Neural cell (in vitro differentiated cells): ENCODE measurements at regions not wholly inside any gene's neighbourhood (a gene's known extent, or its start where the extent isn't known, plus 50 kb on each side); places are given as distances from the start of the nearest gene placed in this dataset.

Experiments used
- H2AFZ ChIP-seq: fragments of 200-600, 300-800 bp; sonication (generic), shearing (Covaris generic); 2 replicates; pipeline ENCODE4 v1.6.0; 2014; ENCODE audit warnings: low read depth, mild to moderate bottlenecking, antibody characterized with exemption, low read length, moderate library complexity
- H3F3A ChIP-seq: fragments of 200-600 bp; shearing (Covaris generic); 2 replicates; pipeline ENCODE4 v1.6.1; 2016; ENCODE audit warnings: mild to moderate bottlenecking, moderate library complexity, mixed read lengths, antibody characterized with exemption, low read length; ENCODE audit not compliant: insufficient read depth, poor library complexity, severe bottlenecking
- H3K27ac ChIP-seq: fragments of 200-600, 300-800 bp; sonication (generic), shearing (Covaris generic); 2 replicates; pipeline ENCODE4 v1.5.1; 2014; ENCODE audit warnings: mild to moderate bottlenecking, low read length, moderate library complexity
- H3K27me3 ChIP-seq: fragments of 300-800, 200-600 bp; sonication (generic), shearing (Covaris generic); 2 replicates; pipeline ENCODE4 v1.6.0; 2014; ENCODE audit warnings: mild to moderate bottlenecking, low read depth, low read length, moderate library complexity; ENCODE audit not compliant: insufficient read depth
- H3K36me3 ChIP-seq: fragments of 300-800, 200-600 bp; sonication (generic), shearing (Covaris generic); 2 replicates; pipeline ENCODE4 v1.5.1; 2014; ENCODE audit warnings: mild to moderate bottlenecking, antibody characterized with exemption, low read length, moderate library complexity; ENCODE audit not compliant: insufficient read depth
- H3K4me2 ChIP-seq: fragments of 300-800, 200-600 bp; sonication (generic), shearing (Covaris generic); 2 replicates; pipeline ENCODE4 v1.6.0; 2014; ENCODE audit warnings: mild to moderate bottlenecking, low read length
- H3K4me3 ChIP-seq: fragments of 300-800, 200-600 bp; sonication (generic), shearing (Covaris generic); 2 replicates; pipeline ENCODE4 v1.5.1; 2014; ENCODE audit warnings: mild to moderate bottlenecking, low read length, moderate library complexity
- H3K79me2 ChIP-seq: fragments of 200-600 bp; shearing (Covaris generic); replicated peaks from 2 replicates; pipeline ENCODE4 v1.6.0; 2014; ENCODE audit warnings: mild to moderate bottlenecking, low read length, moderate library complexity; ENCODE audit not compliant: insufficient read depth
- H3K9ac ChIP-seq: fragments of 300-800, 200-600 bp; sonication (generic), shearing (Covaris generic); 2 replicates; pipeline ENCODE4 v1.6.1; 2016; ENCODE audit warnings: mild to moderate bottlenecking, low read length, mixed read lengths
- H3K9me2 ChIP-seq: fragments of 200-600 bp; shearing (Covaris generic); 2 replicates; pipeline ENCODE4 v1.6.1; 2016; ENCODE audit warnings: mild to moderate bottlenecking, low read length, mixed read lengths; ENCODE audit not compliant: insufficient read depth
- H3K9me3 ChIP-seq: fragments of 200-600, 300-800 bp; sonication (generic), shearing (Covaris generic); 2 replicates; pipeline ENCODE4 v1.6.1; 2016; ENCODE audit warnings: mild to moderate bottlenecking, mixed run types, low read length, moderate library complexity, mixed read lengths
- H4K20me1 ChIP-seq: fragments of 200-600 bp; shearing (Covaris generic); 2 replicates; pipeline ENCODE4 v1.6.1; 2016; ENCODE audit warnings: mild to moderate bottlenecking, mixed run types; ENCODE audit not compliant: insufficient read depth
- EP300 ChIP-seq: fragments of 450-650 bp; conservative IDR thresholded peaks from 2 replicates; pipeline ENCODE4 v1.6.1; 2014; ENCODE audit warnings: antibody characterized with exemption, mild to moderate bottlenecking, moderate library complexity; ENCODE audit not compliant: poor library complexity, severe bottlenecking
- EZH2 ChIP-seq: fragments of 200-600, 300-800 bp; shearing (Covaris generic), sonication (generic); IDR thresholded peaks from 2 replicates; pipeline ENCODE4 v1.6.1; 2014; ENCODE audit warnings: antibody characterized with exemption, low read length, borderline replicate concordance, mild to moderate bottlenecking; ENCODE audit not compliant: insufficient read depth, poor library complexity, severe bottlenecking
- MXI1 ChIP-seq: fragments of 450-650 bp; conservative IDR thresholded peaks from 2 replicates; pipeline ENCODE4 v1.6.1; 2014; ENCODE audit warnings: antibody characterized with exemption, mild to moderate bottlenecking; ENCODE audit not compliant: poor library complexity, severe bottlenecking
- POLR2AphosphoS5 ChIP-seq: IDR thresholded peaks from 2 replicates; pipeline ENCODE4 v1.6.1; 2012
- RAD21 ChIP-seq: fragments of 450-650 bp; conservative IDR thresholded peaks from 2 replicates; pipeline ENCODE4 v1.6.1; 2014; ENCODE audit warnings: antibody characterized with exemption, mild to moderate bottlenecking, moderate library complexity
- REST ChIP-seq: IDR thresholded peaks from 2 replicates; pipeline ENCODE4 v1.6.1; 2012; ENCODE audit warnings: borderline replicate concordance
- SMC3 ChIP-seq: fragments of 450-650 bp; conservative IDR thresholded peaks from 2 replicates; pipeline ENCODE4 v1.6.1; 2014; ENCODE audit warnings: antibody characterized with exemption, mild to moderate bottlenecking, moderate library complexity; ENCODE audit not compliant: poor library complexity
- TAF1 ChIP-seq: IDR thresholded peaks from 2 replicates; pipeline ENCODE4 v1.6.1; 2012; ENCODE audit warnings: low read depth
- TF ChIP-seq, protein P1 (sequence below): fragments of 450-650 bp; IDR thresholded peaks from 2 replicates; pipeline ENCODE4 v1.5.1; 2014; ENCODE audit warnings: antibody characterized with exemption, mild to moderate bottlenecking, moderate library complexity; ENCODE audit not compliant: poor library complexity, severe bottlenecking

GRCh38 chr4:160814726-160815125, 1349.1 kb downstream of the FSTL5 start:
- Histone ChIP-seq H3K9me3 (no peaks in the 10 kb centered on the region), H2AFZ (no peak overlapping the region), H3K4me2 (no peak overlapping the region), H3K27me3 (no peaks in the 10 kb centered on the region), H4K20me1 (no peaks in the 10 kb centered on the region), H3K79me2 (no peaks in the 10 kb centered on the region), H3K9ac (no peak overlapping the region), H3F3A (no peaks in the 10 kb centered on the region), H3K27ac (no peak overlapping the region), H3K4me3 (no peak overlapping the region), H3K9me2 (no peaks in the 10 kb centered on the region), H3K36me3 (no peaks in the 10 kb centered on the region)
- TF ChIP-seq EP300: no peak
- TF ChIP-seq EZH2: no peak
- TF ChIP-seq, protein P1, sequence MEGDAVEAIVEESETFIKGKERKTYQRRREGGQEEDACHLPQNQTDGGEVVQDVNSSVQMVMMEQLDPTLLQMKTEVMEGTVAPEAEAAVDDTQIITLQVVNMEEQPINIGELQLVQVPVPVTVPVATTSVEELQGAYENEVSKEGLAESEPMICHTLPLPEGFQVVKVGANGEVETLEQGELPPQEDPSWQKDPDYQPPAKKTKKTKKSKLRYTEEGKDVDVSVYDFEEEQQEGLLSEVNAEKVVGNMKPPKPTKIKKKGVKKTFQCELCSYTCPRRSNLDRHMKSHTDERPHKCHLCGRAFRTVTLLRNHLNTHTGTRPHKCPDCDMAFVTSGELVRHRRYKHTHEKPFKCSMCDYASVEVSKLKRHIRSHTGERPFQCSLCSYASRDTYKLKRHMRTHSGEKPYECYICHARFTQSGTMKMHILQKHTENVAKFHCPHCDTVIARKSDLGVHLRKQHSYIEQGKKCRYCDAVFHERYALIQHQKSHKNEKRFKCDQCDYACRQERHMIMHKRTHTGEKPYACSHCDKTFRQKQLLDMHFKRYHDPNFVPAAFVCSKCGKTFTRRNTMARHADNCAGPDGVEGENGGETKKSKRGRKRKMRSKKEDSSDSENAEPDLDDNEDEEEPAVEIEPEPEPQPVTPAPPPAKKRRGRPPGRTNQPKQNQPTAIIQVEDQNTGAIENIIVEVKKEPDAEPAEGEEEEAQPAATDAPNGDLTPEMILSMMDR: no peak
- TF ChIP-seq TAF1: no peak
- TF ChIP-seq SMC3: no peak
- TF ChIP-seq REST: no peak
- TF ChIP-seq RAD21: no peak
- TF ChIP-seq MXI1: no peak
- no peak for TF ChIP-seq POLR2AphosphoS5

DNA sequence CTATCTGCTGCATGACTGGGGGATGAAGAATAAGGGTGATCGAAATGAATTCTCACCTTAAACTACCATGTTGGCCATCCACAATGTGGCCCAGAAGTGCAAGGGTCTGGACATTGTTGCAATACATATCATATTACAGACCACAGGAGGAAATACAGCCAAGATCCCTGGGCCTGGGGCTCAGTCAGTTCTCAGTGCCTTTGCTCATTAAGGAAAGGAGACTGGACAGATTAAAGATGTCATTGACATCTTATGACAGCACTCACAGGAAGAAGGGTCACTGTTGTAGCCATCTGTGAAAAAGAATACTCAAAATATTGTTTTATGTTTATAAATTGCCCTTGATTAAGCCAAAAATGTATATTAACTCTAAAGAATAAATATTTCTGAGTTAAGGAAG, 1345.2 kb downstream of the FSTL5 start:
- Histone ChIP-seq H3K4me3 (no peak overlapping the region), H3K4me2 (no peak overlapping the region), H3K36me3 (no peaks in the 10 kb centered on the region), H3F3A (no peaks in the 10 kb centered on the region), H3K27me3 (no peaks in the 10 kb centered on the region), H3K9me2 (no peaks in the 10 kb centered on the region), H3K9me3 (no peaks in the 10 kb centered on the region), H4K20me1 (no peaks in the 10 kb centered on the region), H3K79me2 (no peaks in the 10 kb centered on the region), H3K9ac (no peak overlapping the region), H2AFZ (no peak overlapping the region), H3K27ac (no peak overlapping the region)
- TF ChIP-seq, protein P1: no peak
- no peak for TF ChIP-seq EP300
- no peak for TF ChIP-seq TAF1
- no peak for TF ChIP-seq RAD21
